ENCODE measurements at regions not wholly inside any gene's neighbourhood (a gene's known extent, or its start where the extent isn't known, plus 50 kb on each side); places are given as distances from the start of the nearest gene placed in this dataset.

GRCh38 chr12:125549171-125549570 is 483.9 kb downstream of the AACS start:
- RAD21 ChIA-PET (ENCODE audit: unreplicated experiment): interaction anchor here (0.9 to 1.6 kb wide), 2 partner anchors 36 to 223 kb away, joined by 4 to 5 read pairs; no protein-coding TSS in a partner anchor
- Histone ChIP-seq H3K4me2 (ENCODE audit: control insufficient read depth, insufficient read depth) (no peak overlapping the region), H3K79me2 (ENCODE audit: control insufficient read depth, insufficient read depth, low read length) (no peaks in the 10 kb centered on the region), H3K9ac (ENCODE audit: control insufficient read depth, insufficient read depth, low read length) (no peak overlapping the region), H3K27ac (ENCODE audit: control insufficient read depth, insufficient read depth) (no peak overlapping the region), H3K9me3 (replicated peaks; ENCODE audit: control insufficient read depth, insufficient read depth, low read length) (no peaks in the 10 kb centered on the region), H3K4me1 (ENCODE audit: control insufficient read depth, insufficient read depth, low read length) (no peaks in the 10 kb centered on the region), H3K4me3 (no peak overlapping the region), H4K20me1 (ENCODE audit: control insufficient read depth, insufficient read depth) (no peaks in the 10 kb centered on the region), H3K36me3 (ENCODE audit: control insufficient read depth in 2 of 2, insufficient read depth in 2 of 2, low read length in 1 of 2) (no peaks in the 10 kb centered on the region), H2AFZ (ENCODE audit: control insufficient read depth, low read depth, low read length) (no peak overlapping the region), H3K27me3 (replicated peaks in 1 of 2; ENCODE audit: control insufficient read depth in 2 of 2, insufficient read depth in 2 of 2, low read length in 1 of 2) (no peaks in the 10 kb centered on the region)
- intact Hi-C loops (cut with micrococcal nuclease; ENCODE audit: unreplicated experiment) (no loop called here), in situ Hi-C loops (cut with MboI) (no loop called here)
- no TSS peak for BruUV-seq (replicated peaks)
- POLR2A ChIA-PET: no interaction called here
- no peak for DNase-seq (ENCODE audit: low read depth, low spot score)
- TF ChIP-seq CREM (IDR thresholded peaks at IDR 0.05; ENCODE audit: low read depth): no peak
- TF ChIP-seq RBBP5 (conservative IDR thresholded peaks at IDR 0.05): no peak
- TF ChIP-seq RCOR1 (conservative IDR thresholded peaks at IDR 0.05; ENCODE audit: low read depth, low read length): no peak
- TF ChIP-seq EGR1 (IDR thresholded peaks at IDR 0.05; ENCODE audit: borderline replicate concordance in 1 of 2, low read depth in 2 of 2, low read length in 2 of 2): peak in 1 of 2 experiments; percentile 26; a peak in 1 of 3 replicates
- TF ChIP-seq PAX8 (IDR thresholded peaks at IDR 0.05): no peak
- WGBS (ENCODE audit: insufficient coverage, insufficient replicate concordance, low lambda C conversion rate, missing lambda C conversion rate): 7% methylated on average over 4 of the region's 4 CpGs
- no peak for FAIRE-seq
- CTCF ChIA-PET: interaction anchor here (1.0 to 5.7 kb wide), 6 partner anchors 15 to 224 kb away, joined by 3 to 33 read pairs (median 8); no protein-coding TSS in a partner anchor
- ATAC-seq: no peak
- SMC1A ChIA-PET (ENCODE audit: uncharacterized antibody, unreplicated experiment): interaction anchor here (1.0 to 1.8 kb wide), 3 partner anchors 102 to 224 kb away, joined by 3 to 5 read pairs (median 3); no protein-coding TSS in a partner anchor

- no peak overlapping the region for H3K9ac ChIP-seq (ENCODE audit: control insufficient read depth, insufficient read depth, low read length)
- SMC1A ChIA-PET (ENCODE audit: uncharacterized antibody, unreplicated experiment): interaction anchor here (1.0 to 1.8 kb wide), 3 partner anchors 101 to 223 kb away, joined by 3 to 5 read pairs (median 3); no protein-coding TSS in a partner anchor
- H3K4me3 ChIP-seq: no peak overlapping the region
- ATAC-seq: no peak
- no peak for FAIRE-seq
- H2AFZ ChIP-seq (ENCODE audit: control insufficient read depth, low read depth, low read length): no peak overlapping the region
- no peaks in the 10 kb centered on the region for H3K4me1 ChIP-seq (ENCODE audit: control insufficient read depth, insufficient read depth, low read length)
- no peaks in the 10 kb centered on the region for H4K20me1 ChIP-seq (ENCODE audit: control insufficient read depth, insufficient read depth)
- no peak overlapping the region for H3K4me2 ChIP-seq (ENCODE audit: control insufficient read depth, insufficient read depth)
- POLR2A ChIA-PET: no interaction called here
- H3K9me3 ChIP-seq (replicated peaks; ENCODE audit: control insufficient read depth, insufficient read depth, low read length): no peaks in the 10 kb centered on the region
- no peak overlapping the region for H3K27ac ChIP-seq (ENCODE audit: control insufficient read depth, insufficient read depth)
- RAD21 ChIA-PET (ENCODE audit: unreplicated experiment): interaction anchor here (0.9 to 1.6 kb wide), 2 partner anchors 36 to 222 kb away, joined by 4 to 5 read pairs; no protein-coding TSS in a partner anchor
- in situ Hi-C loops (cut with MboI) (no loop called here), intact Hi-C loops (cut with micrococcal nuclease; ENCODE audit: unreplicated experiment) (no loop called here)
- no peaks in the 10 kb centered on the region for H3K36me3 ChIP-seq (ENCODE audit: control insufficient read depth in 2 of 2, insufficient read depth in 2 of 2, low read length in 1 of 2)
- CTCF ChIA-PET: interaction anchor here (0.9 to 5.7 kb wide), 10 partner anchors 13 to 223 kb away, joined by 3 to 33 read pairs (median 4); no protein-coding TSS in a partner anchor
- WGBS (ENCODE audit: insufficient coverage, insufficient replicate concordance, low lambda C conversion rate, missing lambda C conversion rate): 32% methylated on average over 4 of the region's 4 CpGs
- no peaks in the 10 kb centered on the region for H3K27me3 ChIP-seq (replicated peaks in 1 of 2; ENCODE audit: control insufficient read depth in 2 of 2, insufficient read depth in 2 of 2, low read length in 1 of 2)
- no TSS peak for BruUV-seq (replicated peaks)
- TF ChIP-seq MTA3 (IDR thresholded peaks at IDR 0.05; ENCODE audit: borderline replicate concordance, low read length) (no peak), ETV6 (conservative IDR thresholded peaks at IDR 0.05 in 1 of 2, IDR thresholded peaks at IDR 0.05 in 1 of 2; ENCODE audit: borderline replicate concordance in 1 of 2, low read depth in 1 of 2) (no peak), RAD21 (IDR thresholded peaks at IDR 0.05; ENCODE audit: insufficient read depth, low read depth, low read length) (0 out of 2 replicates have a peak, but pooled peaks have one; percentile 26), ZNF217 (IDR thresholded peaks at IDR 0.05) (no peak), CTCF (IDR thresholded peaks at IDR 0.05 in 2 of 3, conservative IDR thresholded peaks at IDR 0.05 in 1 of 3; ENCODE audit: control insufficient read depth in 2 of 3, extremely low read depth in 1 of 3, insufficient read depth in 1 of 3, low read depth in 3 of 3, low read length in 3 of 3) (peak; percentile 36 to 62 (median 61); a peak in 4 of 6 replicates)
- no peaks in the 10 kb centered on the region for H3K79me2 ChIP-seq (ENCODE audit: control insufficient read depth, insufficient read depth, low read length)
- DNase-seq (ENCODE audit: low read depth, low spot score): no peak
These were observed 484.6 kb downstream of the AACS start for GRCh38 chr12:125549836-125550235.
